ENCODE measurements at regions not wholly inside any gene's neighbourhood (a gene's known extent, or its start where the extent isn't known, plus 50 kb on each side); places are given as distances from the start of the nearest gene placed in this dataset.

GRCh38 chr4:32163125-32163524 lies 1443.0 kb downstream of the PCDH7 start:
- H3K36me3 ChIP-seq (ENCODE audit: control insufficient read depth, insufficient read depth, low read length): no peaks in the 10 kb centered on the region
- no peak overlapping the region for H3K4me3 ChIP-seq (ENCODE audit: low read depth, low read length)
- no peak for DNase-seq (ENCODE audit: low read depth)
- no peaks in the 10 kb centered on the region for H3K27me3 ChIP-seq (ENCODE audit: control insufficient read depth, insufficient read depth, low read length)
- no peak for TF ChIP-seq CTCF (IDR thresholded peaks at IDR 0.05; ENCODE audit: insufficient read depth, low read length, poor library complexity, severe bottlenecking)

- no peaks in the 10 kb centered on the region for H3K27me3 ChIP-seq (ENCODE audit: control insufficient read depth, insufficient read depth, low read length)
- H3K36me3 ChIP-seq (ENCODE audit: control insufficient read depth, insufficient read depth, low read length): no peaks in the 10 kb centered on the region
- H3K4me3 ChIP-seq (ENCODE audit: low read depth, low read length): no peak overlapping the region
- DNase-seq (ENCODE audit: low read depth): no peak
- no peak for TF ChIP-seq CTCF (IDR thresholded peaks at IDR 0.05; ENCODE audit: insufficient read depth, low read length, poor library complexity, severe bottlenecking)
Measured at GRCh38 chr4:32169841-32170240, 1449.7 kb downstream of the PCDH7 start.

GRCh38 chr4:32172086-32172485 lies 1451.9 kb downstream of the PCDH7 start:
- H3K4me3 ChIP-seq (ENCODE audit: low read depth, low read length): no peak overlapping the region
- no peaks in the 10 kb centered on the region for H3K36me3 ChIP-seq (ENCODE audit: control insufficient read depth, insufficient read depth, low read length)
- no peak for DNase-seq (ENCODE audit: low read depth)
- no peaks in the 10 kb centered on the region for H3K27me3 ChIP-seq (ENCODE audit: control insufficient read depth, insufficient read depth, low read length)
- no peak for TF ChIP-seq CTCF (IDR thresholded peaks at IDR 0.05; ENCODE audit: insufficient read depth, low read length, poor library complexity, severe bottlenecking)

GRCh38 chr4:32172761-32173160 lies 1452.6 kb downstream of the PCDH7 start:
- H3K4me3 ChIP-seq (ENCODE audit: low read depth, low read length): no peak overlapping the region
- no peaks in the 10 kb centered on the region for H3K36me3 ChIP-seq (ENCODE audit: control insufficient read depth, insufficient read depth, low read length)
- no peak for TF ChIP-seq CTCF (IDR thresholded peaks at IDR 0.05; ENCODE audit: insufficient read depth, low read length, poor library complexity, severe bottlenecking)
- no peaks in the 10 kb centered on the region for H3K27me3 ChIP-seq (ENCODE audit: control insufficient read depth, insufficient read depth, low read length)
- DNase-seq (ENCODE audit: low read depth): peak; percentile 57

- no peak overlapping the region for H3K4me3 ChIP-seq (ENCODE audit: low read depth, low read length)
- TF ChIP-seq CTCF (IDR thresholded peaks at IDR 0.05; ENCODE audit: insufficient read depth, low read length, poor library complexity, severe bottlenecking): no peak
- no peak for DNase-seq (ENCODE audit: low read depth)
- H3K27me3 ChIP-seq (ENCODE audit: control insufficient read depth, insufficient read depth, low read length): no peaks in the 10 kb centered on the region
- no peaks in the 10 kb centered on the region for H3K36me3 ChIP-seq (ENCODE audit: control insufficient read depth, insufficient read depth, low read length)
Measured at GRCh38 chr4:32180086-32180485, 1459.9 kb downstream of the PCDH7 start.

GRCh38 chr4:32184186-32184585 lies 1464.0 kb downstream of the PCDH7 start:
- no peak for DNase-seq (ENCODE audit: low read depth)
- no peaks in the 10 kb centered on the region for H3K36me3 ChIP-seq (ENCODE audit: control insufficient read depth, insufficient read depth, low read length)
- TF ChIP-seq CTCF (IDR thresholded peaks at IDR 0.05; ENCODE audit: insufficient read depth, low read length, poor library complexity, severe bottlenecking): no peak
- H3K27me3 ChIP-seq (ENCODE audit: control insufficient read depth, insufficient read depth, low read length): no peaks in the 10 kb centered on the region
- no peak overlapping the region for H3K4me3 ChIP-seq (ENCODE audit: low read depth, low read length)

Data from kidney epithelial cell (primary cell).